Endodermal cell (in vitro differentiated cells): ENCODE measurements at regions not wholly inside any gene's neighbourhood (a gene's known extent, or its start where the extent isn't known, plus 50 kb on each side); places are given as distances from the start of the nearest gene placed in this dataset.

ENCODE experiments used
- DNase-seq: peaks from one replicate; pipeline ENCODE4 v3.0.0-alpha.2; 2017
- H3K27ac ChIP-seq: 2 replicates; pipeline ENCODE4 v1.5.1; 2013; ENCODE audit warnings: mild to moderate bottlenecking, low read depth, low read length, moderate library complexity
- H3K27me3 ChIP-seq: 2 replicates; pipeline ENCODE4 v1.6.1; 2013; ENCODE audit warnings: mild to moderate bottlenecking, low read length, moderate library complexity; ENCODE audit not compliant: insufficient read depth, control insufficient read depth, poor library complexity, severe bottlenecking
- H3K36me3 ChIP-seq: 2 replicates; pipeline ENCODE4 v1.7.0; 2013; ENCODE audit warnings: mild to moderate bottlenecking, low read length, moderate library complexity; ENCODE audit not compliant: control insufficient read depth, insufficient read depth
- H3K4me1 ChIP-seq: one replicate; pipeline ENCODE4 v1.7.0; 2013; ENCODE audit warnings: low read length; ENCODE audit not compliant: control insufficient read depth, insufficient read depth
- H3K4me3 ChIP-seq: 2 replicates; pipeline ENCODE4 v1.5.1; 2013; ENCODE audit warnings: mild to moderate bottlenecking, low read length, moderate library complexity
- H3K9ac ChIP-seq: 2 replicates; pipeline ENCODE4 v1.6.1; 2013; ENCODE audit warnings: mild to moderate bottlenecking, low read length, moderate library complexity; ENCODE audit not compliant: poor library complexity, severe bottlenecking; ENCODE audit errors: extremely low read depth
- H3K9me3 ChIP-seq: 2 replicates; pipeline ENCODE4 v1.6.1; 2013; ENCODE audit warnings: mild to moderate bottlenecking, low read length, moderate library complexity; ENCODE audit not compliant: control insufficient read depth
- H3K27ac Mint-ChIP-seq: 2 replicates; pipeline ENCODE4 v1.8.0; 2020; ENCODE audit warnings: mixed read lengths
- H3K27me3 Mint-ChIP-seq: 2 replicates; pipeline ENCODE4 v1.8.0; 2021; ENCODE audit warnings: mild to moderate bottlenecking, mixed read lengths; ENCODE audit not compliant: insufficient read depth
- H3K36me3 Mint-ChIP-seq: 2 replicates; pipeline ENCODE4 v1.8.0; 2020; ENCODE audit warnings: low read depth, mixed read lengths
- H3K4me1 Mint-ChIP-seq: 2 replicates; pipeline ENCODE4 v1.8.0; 2020; ENCODE audit warnings: mixed read lengths
- H3K4me3 Mint-ChIP-seq: 2 replicates; pipeline ENCODE4 v1.8.0; 2020; ENCODE audit warnings: mild to moderate bottlenecking, moderate library complexity, mixed read lengths
- H3K9me3 Mint-ChIP-seq: 2 replicates; pipeline ENCODE4 v1.8.0; 2020; ENCODE audit warnings: mild to moderate bottlenecking, mixed read lengths
- WGBS, 2 experiments: methylation state at CpG; one replicate each; pipeline versions ENCODE4 v1.1.5 to v1.1.7; 2013; ENCODE audit warnings: missing lambda C conversion rate in 2 of 2, mixed read lengths in 1 of 2; ENCODE audit not compliant: insufficient coverage in 1 of 2, insufficient read length in 1 of 2; 5-methylcytosine and 5-hydroxymethylcytosine counted together
- TF ChIP-seq, protein P1 (sequence below): fragments of 200-600 bp; sonication (generic); conservative IDR thresholded peaks from 2 replicates; pipeline ENCODE4 v1.5.0; 2021; ENCODE audit warnings: antibody characterized with exemption, mild to moderate bottlenecking

DNA sequence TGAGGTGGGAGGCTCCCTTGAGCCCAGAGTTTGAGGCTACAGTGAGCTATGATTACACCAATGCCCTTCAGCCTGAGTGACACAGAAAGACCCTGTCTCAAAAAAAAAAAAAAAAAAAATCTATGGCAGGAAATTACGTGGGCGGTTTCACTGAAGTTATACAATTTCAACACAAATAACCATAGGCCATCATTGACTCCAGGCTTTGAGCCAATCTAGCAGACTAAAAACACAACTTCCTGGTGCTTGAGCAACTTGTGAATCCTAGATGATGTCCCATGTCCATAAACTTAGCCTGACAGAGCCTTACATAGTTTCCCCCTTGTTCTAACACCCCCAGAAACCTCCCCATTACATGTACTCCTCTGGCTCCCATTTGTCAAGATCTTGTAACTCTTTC is 131.8 kb downstream of the QRSL1 start:
- Histone ChIP-seq H3K36me3 (no peaks in the 10 kb centered on the region), H3K4me3 (no peak overlapping the region), H3K27ac (no peak overlapping the region), H3K9me3 (peaks cover 10% of the 10 kb centered on the region), H3K27me3 (no peaks in the 10 kb centered on the region), H3K9ac (no peak overlapping the region), H3K4me1 (no peaks in the 10 kb centered on the region)
- no peaks in the 10 kb centered on the region for H3K27me3 Mint-ChIP-seq
- H3K36me3 Mint-ChIP-seq: no peaks in the 10 kb centered on the region
- H3K9me3 Mint-ChIP-seq: peaks cover 20% of the 10 kb centered on the region
- no peak overlapping the region for H3K4me3 Mint-ChIP-seq
- TF ChIP-seq, protein P1, sequence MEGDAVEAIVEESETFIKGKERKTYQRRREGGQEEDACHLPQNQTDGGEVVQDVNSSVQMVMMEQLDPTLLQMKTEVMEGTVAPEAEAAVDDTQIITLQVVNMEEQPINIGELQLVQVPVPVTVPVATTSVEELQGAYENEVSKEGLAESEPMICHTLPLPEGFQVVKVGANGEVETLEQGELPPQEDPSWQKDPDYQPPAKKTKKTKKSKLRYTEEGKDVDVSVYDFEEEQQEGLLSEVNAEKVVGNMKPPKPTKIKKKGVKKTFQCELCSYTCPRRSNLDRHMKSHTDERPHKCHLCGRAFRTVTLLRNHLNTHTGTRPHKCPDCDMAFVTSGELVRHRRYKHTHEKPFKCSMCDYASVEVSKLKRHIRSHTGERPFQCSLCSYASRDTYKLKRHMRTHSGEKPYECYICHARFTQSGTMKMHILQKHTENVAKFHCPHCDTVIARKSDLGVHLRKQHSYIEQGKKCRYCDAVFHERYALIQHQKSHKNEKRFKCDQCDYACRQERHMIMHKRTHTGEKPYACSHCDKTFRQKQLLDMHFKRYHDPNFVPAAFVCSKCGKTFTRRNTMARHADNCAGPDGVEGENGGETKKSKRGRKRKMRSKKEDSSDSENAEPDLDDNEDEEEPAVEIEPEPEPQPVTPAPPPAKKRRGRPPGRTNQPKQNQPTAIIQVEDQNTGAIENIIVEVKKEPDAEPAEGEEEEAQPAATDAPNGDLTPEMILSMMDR: no peak
- WGBS, 2 experiments: 76 to 95% methylated on average over 2 of the region's 2 CpGs
- no peak for DNase-seq
- no peak overlapping the region for H3K27ac Mint-ChIP-seq
- no peaks in the 10 kb centered on the region for H3K4me1 Mint-ChIP-seq

DNA sequence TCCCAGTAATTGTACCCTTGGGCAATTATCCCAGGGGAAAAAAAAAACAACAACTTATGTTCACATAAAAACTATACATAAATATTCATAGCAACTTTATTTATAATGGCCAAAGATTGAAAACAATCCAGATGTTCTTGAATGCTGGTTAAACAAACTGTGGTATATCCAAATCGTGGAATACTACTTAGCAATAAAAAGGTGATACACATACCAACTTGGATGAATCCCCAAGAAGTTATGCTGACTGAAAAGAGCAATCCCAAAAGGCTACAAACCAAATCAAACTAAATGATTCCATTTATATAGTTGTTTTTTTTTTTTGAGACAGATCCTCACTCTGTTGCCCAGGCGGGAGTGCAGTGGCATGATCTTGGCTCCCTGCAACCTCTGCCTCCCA is 129.7 kb downstream of the QRSL1 start:
- no peaks in the 10 kb centered on the region for H3K36me3 Mint-ChIP-seq
- no peaks in the 10 kb centered on the region for H3K27me3 Mint-ChIP-seq
- H3K4me1 Mint-ChIP-seq: no peaks in the 10 kb centered on the region
- no peak overlapping the region for H3K4me3 Mint-ChIP-seq
- H3K9me3 Mint-ChIP-seq: peaks cover 20% of the 10 kb centered on the region
- Histone ChIP-seq H3K4me1 (no peaks in the 10 kb centered on the region), H3K27ac (no peak overlapping the region), H3K9ac (no peak overlapping the region), H3K36me3 (no peaks in the 10 kb centered on the region), H3K9me3 (peaks cover 10% of the 10 kb centered on the region), H3K4me3 (no peak overlapping the region), H3K27me3 (no peaks in the 10 kb centered on the region)
- no peak overlapping the region for H3K27ac Mint-ChIP-seq
- TF ChIP-seq, protein P1: no peak
- WGBS, 2 experiments: 98 to 100% methylated on average over 1 to 2 of the region's 2 CpGs
- no peak for DNase-seq

DNA sequence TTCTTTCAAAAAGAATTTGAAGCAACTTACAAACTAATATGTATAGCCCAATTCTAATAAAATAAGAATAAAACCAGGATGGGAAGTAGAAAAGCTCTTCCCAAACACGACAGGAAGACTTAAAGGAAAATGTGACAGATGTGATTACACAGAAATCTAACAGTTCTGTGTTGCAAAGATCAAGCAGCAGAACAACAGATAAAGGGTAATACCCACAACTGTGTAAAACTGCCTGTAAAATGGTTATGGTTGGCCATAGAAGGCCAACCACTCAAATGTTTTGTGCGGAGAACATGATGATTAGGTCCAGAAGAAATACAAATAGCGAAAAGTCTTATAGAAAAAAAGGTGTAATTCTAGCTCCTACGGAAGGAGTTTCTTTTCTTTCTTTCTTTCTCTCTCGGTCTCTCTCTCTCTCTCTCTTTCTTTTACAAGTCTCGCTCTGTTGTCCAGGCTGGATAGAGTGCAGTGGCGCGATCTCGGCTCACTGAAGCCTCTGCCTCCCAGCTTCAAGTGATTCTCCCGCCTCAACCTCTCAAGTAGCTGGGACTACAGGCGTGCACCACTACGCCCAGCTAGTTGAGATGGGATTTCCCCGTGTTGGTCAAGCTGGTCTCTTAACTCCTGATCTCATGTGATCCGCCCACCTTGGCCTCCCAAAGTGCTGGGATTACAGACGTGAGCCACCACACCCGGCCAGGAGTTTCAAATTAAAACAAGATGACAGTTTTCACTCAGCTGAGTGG is 128.5 kb downstream of the QRSL1 start:
- no peaks in the 10 kb centered on the region for H3K36me3 ChIP-seq
- Mint-ChIP-seq H3K9me3 (peaks cover 19% of the 10 kb centered on the region), H3K36me3 (no peaks in the 10 kb centered on the region), H3K27ac (no peak overlapping the region), H3K4me1 (no peaks in the 10 kb centered on the region), H3K27me3 (no peaks in the 10 kb centered on the region), H3K4me3 (no peak overlapping the region)
- no peaks in the 10 kb centered on the region for H3K4me1 ChIP-seq
- peaks cover 10% of the 10 kb centered on the region for H3K9me3 ChIP-seq
- TF ChIP-seq, protein P1: no peak
- no peak overlapping the region for H3K4me3 ChIP-seq
- H3K27ac ChIP-seq: no peak overlapping the region
- WGBS, 2 experiments: 86 to 92% methylated on average over 12 to 16 of the region's 16 CpGs
- no peaks in the 10 kb centered on the region for H3K27me3 ChIP-seq
- H3K9ac ChIP-seq: no peak overlapping the region
- DNase-seq: no peak
